ENCODE measurements at regions not wholly inside any gene's neighbourhood (a gene's known extent, or its start where the extent isn't known, plus 50 kb on each side); places are given as distances from the start of the nearest gene placed in this dataset.

DNA sequence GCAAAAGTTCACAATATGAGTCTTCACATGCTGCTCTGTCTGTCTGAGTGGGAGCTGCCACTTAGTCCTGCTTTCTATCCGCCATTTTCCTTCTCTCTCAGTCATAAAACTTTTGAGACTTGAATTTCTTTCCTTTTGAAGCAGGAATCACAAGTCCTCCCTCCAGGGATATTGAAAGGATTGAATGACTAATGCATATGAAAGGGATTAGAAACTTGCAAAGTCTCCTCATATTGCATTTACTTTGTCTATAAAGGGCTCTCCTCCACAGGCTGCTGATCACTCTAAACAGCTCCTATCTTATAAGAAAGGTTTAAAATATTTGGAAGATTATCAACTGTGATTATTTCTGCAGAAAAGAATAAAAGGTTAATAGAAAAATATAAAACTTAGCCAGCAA is 879.1 kb downstream of the ARAP2 start:
- H3K4me3 ChIP-seq (ENCODE audit: low read depth, low read length, poor library complexity, severe bottlenecking), result no peak overlapping the region
- no peaks in the 10 kb centered on the region for H3K27me3 ChIP-seq (replicated peaks; ENCODE audit: insufficient read depth, low read depth, low read length, poor library complexity)
- no TSS peak for BruUV-seq (replicated peaks)
- CTCF ChIA-PET, result no interaction called here
- TF ChIP-seq, protein P1, sequence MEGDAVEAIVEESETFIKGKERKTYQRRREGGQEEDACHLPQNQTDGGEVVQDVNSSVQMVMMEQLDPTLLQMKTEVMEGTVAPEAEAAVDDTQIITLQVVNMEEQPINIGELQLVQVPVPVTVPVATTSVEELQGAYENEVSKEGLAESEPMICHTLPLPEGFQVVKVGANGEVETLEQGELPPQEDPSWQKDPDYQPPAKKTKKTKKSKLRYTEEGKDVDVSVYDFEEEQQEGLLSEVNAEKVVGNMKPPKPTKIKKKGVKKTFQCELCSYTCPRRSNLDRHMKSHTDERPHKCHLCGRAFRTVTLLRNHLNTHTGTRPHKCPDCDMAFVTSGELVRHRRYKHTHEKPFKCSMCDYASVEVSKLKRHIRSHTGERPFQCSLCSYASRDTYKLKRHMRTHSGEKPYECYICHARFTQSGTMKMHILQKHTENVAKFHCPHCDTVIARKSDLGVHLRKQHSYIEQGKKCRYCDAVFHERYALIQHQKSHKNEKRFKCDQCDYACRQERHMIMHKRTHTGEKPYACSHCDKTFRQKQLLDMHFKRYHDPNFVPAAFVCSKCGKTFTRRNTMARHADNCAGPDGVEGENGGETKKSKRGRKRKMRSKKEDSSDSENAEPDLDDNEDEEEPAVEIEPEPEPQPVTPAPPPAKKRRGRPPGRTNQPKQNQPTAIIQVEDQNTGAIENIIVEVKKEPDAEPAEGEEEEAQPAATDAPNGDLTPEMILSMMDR (conservative IDR thresholded peaks at IDR 0.05; ENCODE audit: low read depth, low read length), result no peak
- TF ChIP-seq EZH2 (IDR thresholded peaks at IDR 0.05; ENCODE audit: borderline replicate concordance, low read depth, low read length, poor library complexity, severe bottlenecking), result no peak
- intact Hi-C loops (cut with micrococcal nuclease; ENCODE audit: unreplicated experiment), result no loop called here
- H3K9me3 ChIP-seq (ENCODE audit: low read depth, low read length, poor library complexity, severe bottlenecking), result peaks cover 4% of the 10 kb centered on the region
- DNase-seq (ENCODE audit: low spot score), result no peak
- no peaks in the 10 kb centered on the region for H3K4me1 ChIP-seq (ENCODE audit: insufficient read depth, low read length, poor library complexity, severe bottlenecking)
- no peak overlapping the region for H3K27ac ChIP-seq (ENCODE audit: low read depth, low read length, poor library complexity, severe bottlenecking)
- POLR2A ChIA-PET (ENCODE audit: low non-redundant PET), result no interaction called here
- no peaks in the 10 kb centered on the region for H3K36me3 ChIP-seq (ENCODE audit: insufficient read depth, low read length, poor library complexity, severe bottlenecking)

DNA sequence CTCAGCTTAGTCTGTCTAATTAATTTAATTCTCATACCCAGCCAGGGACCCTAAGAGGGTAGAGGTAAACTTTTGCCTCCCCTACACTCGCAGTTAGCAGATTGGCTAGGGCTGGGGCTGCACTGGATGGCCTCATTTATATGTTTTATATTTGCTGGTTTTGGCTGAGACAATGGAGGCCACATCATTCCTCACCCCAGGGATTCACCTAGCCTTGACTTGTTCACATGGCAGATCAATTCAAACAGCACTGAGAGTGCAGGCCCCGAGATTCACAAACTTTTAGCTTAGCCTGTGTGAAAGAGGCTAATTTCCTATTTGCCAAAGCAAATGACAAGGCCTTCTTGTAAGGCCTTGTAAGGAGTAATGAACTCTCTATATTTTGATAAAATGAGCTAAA is 844.4 kb downstream of the ARAP2 start:
- intact Hi-C loops (cut with micrococcal nuclease; ENCODE audit: unreplicated experiment), result no loop called here
- POLR2A ChIA-PET (ENCODE audit: low non-redundant PET), result no interaction called here
- no TSS peak for BruUV-seq (replicated peaks)

DNA sequence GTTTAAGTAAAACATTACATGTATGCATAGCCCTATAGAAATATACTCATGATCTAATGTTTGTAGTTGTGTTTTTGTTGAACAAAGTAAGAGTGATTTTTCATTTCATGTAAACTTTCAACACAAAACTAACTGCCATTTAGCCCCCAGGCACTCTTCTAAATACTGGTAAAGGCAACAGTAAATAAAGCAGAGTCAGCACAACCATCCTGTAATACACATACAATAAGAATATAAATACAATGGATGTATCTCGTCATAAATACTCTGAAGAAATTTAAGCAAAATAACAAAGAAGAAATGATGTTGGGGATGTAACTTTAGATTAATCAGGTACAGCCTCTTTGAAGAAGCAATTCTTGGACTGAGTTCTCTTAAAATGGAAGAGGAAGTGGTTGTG is 821.2 kb downstream of the ARAP2 start:
- no TSS peak for BruUV-seq (replicated peaks)
- no peaks in the 10 kb centered on the region for H3K4me1 ChIP-seq (ENCODE audit: insufficient read depth, low read length, poor library complexity, severe bottlenecking)
- ChIA-PET CTCF (no interaction called here), POLR2A (ENCODE audit: low non-redundant PET) (no interaction called here)
- H3K9me3 ChIP-seq (ENCODE audit: low read depth, low read length, poor library complexity, severe bottlenecking), result no peaks in the 10 kb centered on the region
- no peaks in the 10 kb centered on the region for H3K36me3 ChIP-seq (ENCODE audit: insufficient read depth, low read length, poor library complexity, severe bottlenecking)
- no peak overlapping the region for H3K4me3 ChIP-seq (ENCODE audit: low read depth, low read length, poor library complexity, severe bottlenecking)
- no peaks in the 10 kb centered on the region for H3K27me3 ChIP-seq (replicated peaks; ENCODE audit: insufficient read depth, low read depth, low read length, poor library complexity)
- intact Hi-C loops (cut with micrococcal nuclease; ENCODE audit: unreplicated experiment), result no loop called here
- H3K27ac ChIP-seq (ENCODE audit: low read depth, low read length, poor library complexity, severe bottlenecking), result no peak overlapping the region
- TF ChIP-seq, protein P1 (conservative IDR thresholded peaks at IDR 0.05; ENCODE audit: low read depth, low read length), result no peak
- TF ChIP-seq EZH2 (IDR thresholded peaks at IDR 0.05; ENCODE audit: borderline replicate concordance, low read depth, low read length, poor library complexity, severe bottlenecking), result no peak
- DNase-seq (ENCODE audit: low spot score), result no peak

More for the DNA sequence above, 844.4 kb downstream of the ARAP2 start:
- CTCF ChIA-PET, result no interaction called here
- no peaks in the 10 kb centered on the region for H3K27me3 ChIP-seq (replicated peaks; ENCODE audit: insufficient read depth, low read depth, low read length, poor library complexity)
- no peaks in the 10 kb centered on the region for H3K9me3 ChIP-seq (ENCODE audit: low read depth, low read length, poor library complexity, severe bottlenecking)
- no peak for DNase-seq (ENCODE audit: low spot score)
- no peak overlapping the region for H3K27ac ChIP-seq (ENCODE audit: low read depth, low read length, poor library complexity, severe bottlenecking)
- no peak for TF ChIP-seq EZH2 (IDR thresholded peaks at IDR 0.05; ENCODE audit: borderline replicate concordance, low read depth, low read length, poor library complexity, severe bottlenecking)
- TF ChIP-seq, protein P1 (conservative IDR thresholded peaks at IDR 0.05; ENCODE audit: low read depth, low read length), result no peak
- no peaks in the 10 kb centered on the region for H3K36me3 ChIP-seq (ENCODE audit: insufficient read depth, low read length, poor library complexity, severe bottlenecking)
- H3K4me3 ChIP-seq (ENCODE audit: low read depth, low read length, poor library complexity, severe bottlenecking), result no peak overlapping the region
- H3K4me1 ChIP-seq (ENCODE audit: insufficient read depth, low read length, poor library complexity, severe bottlenecking), result no peaks in the 10 kb centered on the region
